Smooth muscle cell (in vitro differentiated cells): ENCODE measurements at regions not wholly inside any gene's neighbourhood (a gene's known extent, or its start where the extent isn't known, plus 50 kb on each side); places are given as distances from the start of the nearest gene placed in this dataset.

ENCODE experiments used
- DNase-seq: peaks from one replicate; lab custom pipeline; 2025; ENCODE audit not compliant: unreplicated experiment; lab: John Stamatoyannopoulos, UW
- H2AFZ ChIP-seq: fragments of 200-600 bp; sonication (generic); 2 replicates; pipeline ENCODE4 v1.6.0; 2016; ENCODE audit warnings: antibody characterized with exemption, low read depth, mild to moderate bottlenecking
- H3F3A ChIP-seq: fragments of 200-600 bp; sonication (generic); 2 replicates; pipeline ENCODE4 v1.6.0; 2017; ENCODE audit warnings: antibody characterized with exemption, low read depth
- H3K27ac ChIP-seq: fragments of 200-600 bp; sonication (generic); 2 replicates; pipeline ENCODE4 v1.5.1; 2016; ENCODE audit warnings: low read depth, mild to moderate bottlenecking
- H3K27me3 ChIP-seq: fragments of 200-600 bp; sonication (generic); 2 replicates; pipeline ENCODE4 v1.6.1; 2016; ENCODE audit warnings: low read depth, mild to moderate bottlenecking
- H3K36me3 ChIP-seq: fragments of 200-600 bp; sonication (generic); 2 replicates; pipeline ENCODE4 v1.5.1; 2016; ENCODE audit warnings: low read depth
- H3K4me1 ChIP-seq: fragments of 200-600 bp; sonication (generic); 2 replicates; pipeline ENCODE4 v1.5.1; 2016; ENCODE audit warnings: low read depth
- H3K4me2 ChIP-seq: fragments of 200-600 bp; sonication (generic); 2 replicates; pipeline ENCODE4 v1.6.0; 2016; ENCODE audit warnings: mild to moderate bottlenecking
- H3K4me3 ChIP-seq: fragments of 200-600 bp; sonication (generic); 2 replicates; pipeline ENCODE4 v1.5.1; 2016; ENCODE audit warnings: mild to moderate bottlenecking
- H3K79me2 ChIP-seq: fragments of 200-600 bp; sonication (generic); 2 replicates; pipeline ENCODE4 v1.6.0; 2016; ENCODE audit warnings: low read depth, mild to moderate bottlenecking
- H3K9ac ChIP-seq: fragments of 200-600 bp; sonication (generic); 2 replicates; pipeline ENCODE4 v1.6.0; 2016; ENCODE audit warnings: low read depth
- H3K9me3 ChIP-seq: fragments of 200-600 bp; sonication (generic); replicated peaks from 2 replicates; pipeline ENCODE4 v1.5.1; 2016; ENCODE audit warnings: low read depth
- H4K20me1 ChIP-seq: fragments of 200-600 bp; sonication (generic); 2 replicates; pipeline ENCODE4 v1.6.0; 2016; ENCODE audit warnings: low read depth
- CTCF ChIP-seq: fragments of 200-600 bp; sonication (generic); IDR thresholded peaks from 2 replicates; pipeline ENCODE4 v1.5.1; 2017; ENCODE audit warnings: borderline replicate concordance, mild to moderate bottlenecking, antibody characterized with exemption; ENCODE audit not compliant: insufficient read depth, poor library complexity, severe bottlenecking
- WGBS: methylation state at CpG from one replicate; pipeline ENCODE4 v1.1.7; 2016; ENCODE audit warnings: low lambda C conversion rate; 5-methylcytosine and 5-hydroxymethylcytosine counted together

GRCh38 chrX:139026811-139027210, 315.3 kb upstream of the FGF13 start:
- Histone ChIP-seq H3K79me2 (no peaks in the 10 kb centered on the region), H3F3A (no peaks in the 10 kb centered on the region), H3K36me3 (no peaks in the 10 kb centered on the region), H2AFZ (no peak overlapping the region), H3K4me2 (no peak overlapping the region), H3K27me3 (no peaks in the 10 kb centered on the region), H3K9ac (no peak overlapping the region), H3K9me3 (no peaks in the 10 kb centered on the region), H3K4me3 (no peak overlapping the region), H4K20me1 (no peaks in the 10 kb centered on the region), H3K4me1 (no peaks in the 10 kb centered on the region), H3K27ac (no peak overlapping the region)
- WGBS, result 64% methylated on average over 1 of the region's 1 CpG
- TF ChIP-seq CTCF, result no peak
- DNase-seq, result no peak

- Histone ChIP-seq H3K4me3 (no peak overlapping the region), H3K27ac (no peak overlapping the region), H2AFZ (no peak overlapping the region), H4K20me1 (no peaks in the 10 kb centered on the region), H3K9me3 (no peaks in the 10 kb centered on the region), H3K79me2 (no peaks in the 10 kb centered on the region), H3K9ac (no peak overlapping the region), H3K36me3 (no peaks in the 10 kb centered on the region), H3F3A (no peaks in the 10 kb centered on the region), H3K27me3 (no peaks in the 10 kb centered on the region), H3K4me1 (no peaks in the 10 kb centered on the region), H3K4me2 (no peak overlapping the region)
- no peak for TF ChIP-seq CTCF
- 66% methylated on average over 2 of the region's 2 CpGs for WGBS
- no peak for DNase-seq
Observed at GRCh38 chrX:139026406-139026805, 314.9 kb upstream of the FGF13 start.

- DNase-seq, result no peak
- H3K4me1 ChIP-seq, result no peaks in the 10 kb centered on the region
- H3F3A ChIP-seq, result no peaks in the 10 kb centered on the region
- H3K27me3 ChIP-seq, result no peaks in the 10 kb centered on the region
- H3K4me3 ChIP-seq, result no peak overlapping the region
- no peaks in the 10 kb centered on the region for H3K36me3 ChIP-seq
- H3K27ac ChIP-seq, result no peak overlapping the region
- no peak overlapping the region for H2AFZ ChIP-seq
- H4K20me1 ChIP-seq, result no peaks in the 10 kb centered on the region
- TF ChIP-seq CTCF, result no peak
- no peaks in the 10 kb centered on the region for H3K9me3 ChIP-seq
- H3K9ac ChIP-seq, result no peak overlapping the region
- H3K79me2 ChIP-seq, result no peaks in the 10 kb centered on the region
- H3K4me2 ChIP-seq, result no peak overlapping the region
Observed at GRCh38 chrX:139025816-139026215, 314.3 kb upstream of the FGF13 start.

GRCh38 chrX:139023531-139023930, 312.0 kb upstream of the FGF13 start:
- H3K4me3 ChIP-seq, result no peak overlapping the region
- no peaks in the 10 kb centered on the region for H3K36me3 ChIP-seq
- no peaks in the 10 kb centered on the region for H3K79me2 ChIP-seq
- H3K27ac ChIP-seq, result no peak overlapping the region
- H3F3A ChIP-seq, result no peaks in the 10 kb centered on the region
- no peak for TF ChIP-seq CTCF
- no peaks in the 10 kb centered on the region for H3K4me1 ChIP-seq
- no peak overlapping the region for H3K4me2 ChIP-seq
- no peaks in the 10 kb centered on the region for H3K27me3 ChIP-seq
- no peaks in the 10 kb centered on the region for H3K9me3 ChIP-seq
- no peak overlapping the region for H2AFZ ChIP-seq
- 70% methylated on average over 3 of the region's 3 CpGs for WGBS
- DNase-seq, result no peak
- H3K9ac ChIP-seq, result no peak overlapping the region
- H4K20me1 ChIP-seq, result no peaks in the 10 kb centered on the region
